Globus pallidus (tissue), 1 donor: ENCODE measurements at regions not wholly inside any gene's neighbourhood (a gene's known extent, or its start where the extent isn't known, plus 50 kb on each side); places are given as distances from the start of the nearest gene placed in this dataset.

Experiments
- DNase-seq: peaks from one replicate; pipeline ENCODE4 v3.0.0-alpha.2; 2015; ENCODE audit warnings: low spot score

DNA sequence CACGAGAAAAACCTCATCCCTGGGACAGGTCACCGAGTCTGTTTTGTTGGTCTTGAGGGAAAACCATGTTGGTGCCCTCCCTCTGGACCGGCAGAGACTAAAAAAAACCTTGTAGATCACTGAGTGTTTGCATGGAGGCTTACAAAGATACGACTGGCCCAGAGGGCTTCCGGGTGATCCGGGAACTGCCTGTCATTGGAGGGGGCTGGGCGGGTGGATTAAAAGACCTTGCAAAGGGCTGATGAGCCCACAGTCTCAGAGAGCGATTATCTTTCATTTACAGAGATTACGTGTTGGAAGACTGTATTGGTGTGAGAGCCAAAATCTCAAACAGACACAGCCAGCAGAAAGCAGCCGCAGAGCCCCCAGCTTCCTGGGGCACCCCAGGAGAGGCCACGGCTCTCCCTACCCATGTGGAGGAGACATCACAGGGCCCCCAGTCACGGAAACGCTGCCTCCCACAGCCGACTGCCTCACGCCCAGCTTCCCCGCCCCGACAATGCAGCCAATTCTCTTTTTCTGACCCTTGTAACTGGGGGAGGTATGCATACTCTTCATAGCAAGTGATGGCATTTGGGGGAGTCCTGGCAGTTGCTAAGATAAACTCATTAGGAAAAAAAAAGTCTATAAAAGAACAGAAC, 426.4 kb downstream of the CTTN start:
- no peak for DNase-seq

- peak; percentile 16 for DNase-seq
These were observed 426.4 kb downstream of the SHANK2 start for GRCh38 chr11:70825893-70826540.

DNA sequence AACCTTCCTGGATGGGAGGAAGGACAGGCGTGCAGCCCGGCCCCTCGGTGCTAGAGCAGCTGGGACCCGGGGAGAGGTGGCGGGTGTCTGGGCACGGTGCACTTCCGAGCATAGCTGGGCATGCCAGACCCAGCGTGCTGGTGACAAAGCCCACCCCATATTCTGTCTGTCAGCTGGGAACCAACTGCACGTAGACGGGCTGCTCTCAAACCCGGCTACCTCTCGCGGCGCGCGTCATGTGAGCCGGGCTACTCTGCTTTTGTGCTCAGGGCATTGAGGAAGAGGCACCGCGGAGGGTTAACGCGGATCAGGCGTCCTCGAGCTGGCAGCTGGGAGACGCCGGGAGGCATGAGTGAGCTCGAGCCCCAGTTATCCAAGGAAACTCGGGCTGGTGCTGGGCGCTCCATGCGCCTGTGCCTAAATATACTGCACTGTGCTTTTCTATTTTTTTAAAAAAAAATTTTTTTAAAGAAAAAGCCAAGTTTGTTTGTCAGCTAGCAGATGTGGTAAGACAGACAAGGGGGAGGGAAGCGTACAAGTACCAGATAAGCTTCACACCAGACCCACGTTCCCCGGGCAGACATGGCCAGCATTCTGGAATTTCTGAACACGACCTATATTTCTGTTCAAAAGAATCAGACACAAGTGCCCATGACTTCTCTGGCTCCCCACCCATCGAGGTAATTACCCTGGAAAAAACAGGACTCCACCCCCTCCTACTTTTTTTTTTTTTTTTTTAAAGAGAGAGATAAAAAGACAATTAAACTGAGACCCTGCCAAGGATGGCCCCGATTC, 425.6 kb downstream of the SHANK2 start:
- peak; percentile 51 for DNase-seq

- peak; percentile 22 for DNase-seq
These were observed 423.7 kb downstream of the SHANK2 start for GRCh38 chr11:70828593-70829082.

DNA sequence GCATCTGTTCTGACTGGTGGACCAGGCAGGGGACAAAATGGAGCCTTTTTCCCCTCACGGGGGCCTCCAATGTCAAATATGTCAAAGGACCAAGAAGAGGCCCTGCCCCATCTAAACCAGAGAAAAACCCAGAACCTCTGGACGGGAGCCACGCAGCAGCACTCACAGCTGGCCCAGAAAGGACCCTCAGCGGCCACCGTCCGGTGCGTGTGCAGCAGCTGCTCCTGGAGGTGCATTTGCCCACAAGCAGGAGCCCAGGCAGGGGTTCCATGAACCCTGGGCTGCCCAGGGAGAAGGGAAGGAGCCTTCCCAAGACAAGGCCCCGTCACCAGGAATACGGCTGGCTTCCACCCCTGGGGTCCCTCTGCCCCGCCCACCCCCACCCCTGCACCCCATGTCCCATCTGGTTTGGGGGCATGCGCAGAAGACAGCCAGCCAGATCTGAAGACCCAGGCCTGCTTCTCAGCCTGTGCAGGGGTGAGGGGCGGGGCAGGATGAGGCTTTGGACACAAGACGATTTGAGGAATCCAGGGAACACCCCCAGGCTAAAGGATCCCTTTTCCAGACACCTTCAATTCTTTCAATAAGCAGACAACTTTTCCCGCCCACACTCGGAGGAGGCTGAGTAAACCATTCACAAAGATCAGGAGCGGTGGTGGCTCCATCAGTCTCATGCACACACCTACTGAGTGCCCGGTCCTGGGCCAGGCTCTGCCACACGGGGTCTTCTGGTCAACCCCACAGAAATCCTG, 423.1 kb downstream of the SHANK2 start:
- no peak for DNase-seq

GRCh38 chr11:70829886-70830272, 422.5 kb downstream of the SHANK2 start:
- DNase-seq = no peak

- no peak for DNase-seq
These were observed 419.4 kb downstream of the SHANK2 start for GRCh38 chr11:70833011-70833410.

DNA sequence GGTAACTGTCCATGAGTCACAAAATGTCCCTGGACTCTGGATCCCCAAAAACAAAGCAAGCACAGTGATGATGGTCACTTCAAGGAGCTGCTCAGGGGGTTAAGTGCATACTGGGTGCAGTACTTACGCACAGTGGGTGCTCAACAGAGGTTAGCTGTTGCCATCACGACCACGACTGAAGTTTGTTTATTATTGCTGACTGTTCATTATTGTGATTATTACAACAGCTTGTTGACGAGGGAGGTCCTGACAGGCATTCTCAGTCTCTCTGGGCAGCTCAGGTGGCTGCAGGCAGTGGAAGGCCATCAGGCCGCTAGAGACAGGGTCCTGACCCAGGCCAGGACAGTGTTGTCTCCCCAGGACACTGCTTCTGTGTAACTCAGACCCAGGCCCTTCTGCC, 418.8 kb downstream of the SHANK2 start:
- no peak for DNase-seq

DNA sequence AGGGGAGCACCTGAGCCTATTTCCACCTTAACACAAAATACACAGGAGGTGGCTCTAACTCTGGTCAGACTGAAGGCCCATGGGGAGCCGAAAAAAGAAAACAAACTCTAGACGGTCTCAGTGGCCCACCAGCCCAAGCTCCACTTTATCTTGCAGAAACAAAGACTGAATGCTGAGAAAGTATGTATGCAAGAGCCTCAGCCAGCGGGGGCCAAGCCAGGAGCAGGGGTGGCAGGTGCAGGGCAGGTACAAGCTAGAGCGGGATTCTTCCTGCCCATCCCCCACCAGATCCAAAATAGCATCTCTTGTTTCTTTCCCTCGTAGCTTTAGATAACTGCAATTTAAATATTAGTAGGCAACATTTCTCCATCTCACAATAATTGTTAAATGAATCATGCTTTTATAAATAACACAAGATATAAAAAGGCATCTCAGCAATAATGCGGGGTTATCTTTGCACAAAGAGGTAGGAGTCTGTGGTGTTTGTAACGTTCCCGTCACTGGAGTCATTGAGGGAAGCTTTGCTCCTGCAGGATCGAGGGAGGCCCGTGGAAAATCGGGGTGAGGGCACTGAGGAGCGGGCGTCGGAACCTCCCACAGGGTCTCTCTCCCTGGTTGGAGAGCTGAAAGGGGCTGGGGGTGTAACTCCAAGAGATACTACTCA, 418.0 kb downstream of the SHANK2 start:
- no peak for DNase-seq

DNA sequence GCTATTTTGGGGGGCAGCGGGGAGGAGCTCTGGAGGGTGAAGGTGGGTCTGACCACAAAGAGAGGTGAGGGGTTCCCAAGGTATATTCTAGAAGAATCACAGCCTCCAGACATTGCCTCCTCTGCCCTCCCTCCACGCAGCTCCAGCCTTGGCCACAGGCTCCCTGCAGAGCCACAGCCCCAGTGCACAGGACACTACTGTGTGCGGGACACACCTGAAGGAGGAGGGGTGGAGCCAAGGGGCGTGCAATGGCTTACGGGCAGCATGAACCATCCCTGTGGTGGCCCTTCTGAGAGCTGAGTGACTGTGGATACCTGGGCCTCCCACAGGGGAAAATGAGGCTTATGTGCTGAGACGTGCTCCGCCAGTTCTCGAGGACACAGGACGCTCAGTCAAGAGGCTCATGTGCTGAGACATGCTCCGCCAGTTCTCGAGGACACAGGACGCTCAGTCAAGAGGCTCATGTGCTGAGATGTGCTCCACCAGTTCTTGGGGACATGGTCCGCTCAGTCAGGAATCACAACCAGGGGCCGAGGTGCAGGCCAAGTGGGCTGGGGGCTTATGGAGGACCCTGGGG, 417.3 kb downstream of the SHANK2 start:
- DNase-seq = no peak

GRCh38 chr11:70836071-70836470, 416.3 kb downstream of the SHANK2 start:
- no peak for DNase-seq

GRCh38 chr11:70838198-70838597, 414.2 kb downstream of the SHANK2 start:
- DNase-seq = no peak

- no peak for DNase-seq
These were observed 412.5 kb downstream of the SHANK2 start for GRCh38 chr11:70839851-70840250.

DNA sequence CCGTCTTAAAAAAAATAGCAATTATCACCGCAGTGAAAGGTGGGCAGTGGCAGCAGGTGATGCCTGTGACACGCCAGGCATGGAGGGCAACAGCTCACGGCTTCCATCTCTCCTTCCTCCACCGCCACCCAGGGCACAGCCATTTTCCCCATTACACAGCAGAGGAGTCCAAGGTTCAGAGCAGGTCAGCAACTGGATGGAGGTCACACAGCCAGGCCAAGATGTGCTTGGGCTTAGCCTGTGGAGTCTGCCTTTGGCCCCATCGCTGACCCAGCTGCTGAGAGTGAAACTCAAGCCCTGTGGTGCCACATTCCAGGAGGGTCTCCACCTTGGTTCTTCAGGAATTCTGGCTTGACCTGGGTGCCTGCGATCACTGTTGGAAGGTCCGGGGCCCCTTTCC, 411.1 kb downstream of the SHANK2 start:
- no peak for DNase-seq

GRCh38 chr11:70842256-70842655, 410.1 kb downstream of the SHANK2 start:
- DNase-seq = no peak

DNA sequence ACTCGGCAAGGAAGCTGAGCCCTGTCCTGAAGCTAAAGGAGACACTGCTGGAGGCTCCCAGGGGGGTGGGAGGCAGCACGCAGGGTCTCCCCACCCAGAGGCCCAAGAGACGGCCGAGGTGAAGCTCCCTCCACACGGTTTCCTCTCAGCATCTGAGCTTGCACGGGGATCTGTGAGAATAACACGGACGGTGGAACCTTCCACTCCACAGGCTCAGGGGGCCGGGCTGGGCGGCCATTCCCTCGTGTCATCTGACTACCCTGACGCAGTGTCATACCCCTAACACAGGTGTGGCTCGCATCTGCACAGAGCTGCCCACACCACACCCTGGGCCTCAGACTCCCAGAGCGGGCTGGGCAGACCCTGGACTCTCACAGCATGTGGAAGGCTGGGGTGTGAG, 409.7 kb downstream of the SHANK2 start:
- DNase-seq = no peak

- no peak for DNase-seq
These were observed 408.5 kb downstream of the SHANK2 start for GRCh38 chr11:70843906-70844305.

DNA sequence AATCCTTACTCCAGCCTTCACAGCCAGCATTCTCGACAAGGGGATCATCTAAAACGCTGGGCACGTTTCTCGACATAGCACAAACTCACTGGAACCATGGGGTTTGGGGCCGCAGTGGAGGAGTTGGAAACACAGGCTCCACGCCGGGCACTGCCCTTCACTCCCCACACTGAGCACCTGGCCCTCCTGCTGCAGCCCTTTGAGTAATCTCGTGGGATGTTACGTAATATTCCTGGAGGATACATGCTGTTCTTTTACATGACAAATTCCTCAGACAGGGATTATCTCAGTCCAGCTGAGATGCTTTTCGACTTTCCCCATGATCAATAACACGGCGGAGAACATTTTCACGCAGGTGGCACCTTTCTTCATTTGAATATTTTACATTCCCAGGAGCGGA, 408.0 kb downstream of the SHANK2 start:
- no peak for DNase-seq

DNA sequence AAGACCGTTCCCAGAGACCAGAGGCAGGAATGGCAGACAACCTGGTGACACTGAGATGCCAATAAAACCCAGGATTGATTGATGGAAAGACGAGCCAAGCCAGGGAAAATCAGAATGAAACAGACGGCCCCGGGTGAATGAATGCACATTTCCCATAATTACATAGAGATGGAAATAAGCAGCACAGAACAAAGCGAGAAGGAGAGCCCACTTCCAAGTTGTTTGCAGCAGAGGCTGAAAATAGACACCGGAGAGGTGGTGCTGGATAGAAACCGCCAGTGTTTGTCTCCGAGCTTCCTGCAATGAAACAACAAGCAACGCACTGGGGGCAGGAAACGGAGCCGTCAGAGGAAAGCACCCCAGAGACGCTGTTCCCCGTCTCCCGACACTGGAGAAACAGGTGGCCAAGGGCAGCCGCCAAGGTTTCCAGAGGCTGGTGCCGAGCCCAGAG, 406.8 kb downstream of the SHANK2 start:
- DNase-seq = no peak

DNA sequence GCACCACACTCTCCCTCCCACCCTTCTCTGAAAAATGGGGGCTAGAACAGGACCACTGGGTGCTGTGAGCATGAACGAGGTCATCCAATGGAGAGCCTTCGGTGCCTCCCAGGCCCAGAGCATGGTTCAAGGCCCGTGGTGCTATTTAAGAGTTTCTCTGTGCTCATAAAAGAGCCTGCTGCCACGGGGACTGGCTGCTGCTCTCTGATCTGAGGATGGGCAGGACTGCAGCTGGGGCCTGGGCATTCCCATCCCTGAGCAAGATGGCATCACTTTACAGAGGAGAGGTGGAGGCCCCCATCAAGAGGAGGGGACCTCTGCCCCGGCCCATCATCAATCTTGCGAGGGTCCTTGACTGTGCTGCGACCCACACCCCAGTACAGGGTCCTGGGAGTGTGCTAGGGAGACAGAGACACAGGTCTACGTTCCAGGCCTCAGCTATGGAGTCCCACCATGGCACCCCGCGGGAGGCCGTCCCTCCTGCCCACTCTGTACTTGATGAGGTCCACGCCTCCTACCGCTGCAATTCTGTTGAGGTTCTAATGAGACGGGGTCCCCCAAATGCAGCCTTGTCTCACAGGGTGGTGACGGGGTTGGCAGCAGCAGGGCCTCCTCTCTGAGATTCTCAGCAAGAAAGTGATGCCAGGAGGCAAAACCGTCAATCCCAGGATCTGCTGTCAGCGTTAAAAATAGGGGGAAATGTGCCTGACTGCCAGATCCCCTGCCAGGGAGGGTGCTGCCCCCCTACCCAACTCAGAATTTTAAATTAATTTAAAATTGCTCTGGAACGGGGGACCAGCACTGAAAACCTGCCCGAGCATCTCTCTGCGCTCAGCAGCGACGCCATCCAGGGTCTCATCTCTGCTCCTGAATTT, 405.4 kb downstream of the SHANK2 start:
- DNase-seq = no peak
